ENCODE measurements at regions not wholly inside any gene's neighbourhood (a gene's known extent, or its start where the extent isn't known, plus 50 kb on each side); places are given as distances from the start of the nearest gene placed in this dataset.

- Histone ChIP-seq H3K27ac (ENCODE audit: low read length) (no peak overlapping the region), H3K4me3 (ENCODE audit: low read length) (no peak overlapping the region), H3K79me2 (ENCODE audit: low read length) (no peaks in the 10 kb centered on the region), H4K20me1 (ENCODE audit: insufficient read depth, low read length) (no peaks in the 10 kb centered on the region), H3K9me3 (replicated peaks; ENCODE audit: insufficient read depth, low read length) (no peaks in the 10 kb centered on the region), H3K9me2 (replicated peaks; ENCODE audit: insufficient read depth, low read length) (no peaks in the 10 kb centered on the region), H2AFZ (ENCODE audit: low read length) (no peak overlapping the region), H3K4me1 (ENCODE audit: low read length) (no peaks in the 10 kb centered on the region), H3K36me3 (replicated peaks; ENCODE audit: insufficient read depth, low read length) (no peaks in the 10 kb centered on the region), H3K9ac (ENCODE audit: low read length) (no peak overlapping the region), H3K4me2 (ENCODE audit: low read depth, low read length) (no peak overlapping the region), H3F3A (ENCODE audit: insufficient read depth, low read length) (no peaks in the 10 kb centered on the region), H3K27me3 (replicated peaks; ENCODE audit: insufficient read depth, low read length) (peaks cover 15% of the 10 kb centered on the region; the same call in 1 of the 2 replicates)
- no peak for DNase-seq
- TF ChIP-seq EZH2 (optimal IDR thresholded peaks at IDR 0.05; ENCODE audit: low read depth, low read length), result no peak
- no peak for TF ChIP-seq EZH2phosphoT487 (IDR thresholded peaks at IDR 0.05; ENCODE audit: low read length)
- no peak for TF ChIP-seq CTCF (IDR thresholded peaks at IDR 0.05; ENCODE audit: low read length)
Observed at GRCh38 chr14:100648474-100649172, 61.4 kb upstream of the BEGAIN start.

GRCh38 chr14:100649173-100649519, 61.9 kb upstream of the BEGAIN start:
- H4K20me1 ChIP-seq (ENCODE audit: insufficient read depth, low read length), result no peaks in the 10 kb centered on the region
- H3K9me2 ChIP-seq (replicated peaks; ENCODE audit: insufficient read depth, low read length), result no peaks in the 10 kb centered on the region
- no peak overlapping the region for H3K27ac ChIP-seq (ENCODE audit: low read length)
- H3K4me2 ChIP-seq (ENCODE audit: low read depth, low read length), result no peak overlapping the region
- H3K27me3 ChIP-seq (replicated peaks; ENCODE audit: insufficient read depth, low read length), result peaks cover 20% of the 10 kb centered on the region
- H3K9me3 ChIP-seq (replicated peaks; ENCODE audit: insufficient read depth, low read length), result no peaks in the 10 kb centered on the region
- no peak for TF ChIP-seq CTCF (IDR thresholded peaks at IDR 0.05; ENCODE audit: low read length)
- no peak for TF ChIP-seq EZH2phosphoT487 (IDR thresholded peaks at IDR 0.05; ENCODE audit: low read length)
- no peak for TF ChIP-seq EZH2 (optimal IDR thresholded peaks at IDR 0.05; ENCODE audit: low read depth, low read length)
- H3K79me2 ChIP-seq (ENCODE audit: low read length), result no peaks in the 10 kb centered on the region
- H3K36me3 ChIP-seq (replicated peaks; ENCODE audit: insufficient read depth, low read length), result no peaks in the 10 kb centered on the region
- no peak overlapping the region for H2AFZ ChIP-seq (ENCODE audit: low read length)
- H3K9ac ChIP-seq (ENCODE audit: low read length), result no peak overlapping the region
- DNase-seq, result no peak
- no peaks in the 10 kb centered on the region for H3F3A ChIP-seq (ENCODE audit: insufficient read depth, low read length)
- H3K4me3 ChIP-seq (ENCODE audit: low read length), result no peak overlapping the region
- H3K4me1 ChIP-seq (ENCODE audit: low read length), result no peaks in the 10 kb centered on the region

GRCh38 chr14:100651999-100652508, 64.8 kb upstream of the BEGAIN start:
- Histone ChIP-seq H2AFZ (ENCODE audit: low read length) (no peak overlapping the region), H3F3A (ENCODE audit: insufficient read depth, low read length) (no peaks in the 10 kb centered on the region), H3K4me1 (ENCODE audit: low read length) (no peaks in the 10 kb centered on the region), H3K36me3 (replicated peaks; ENCODE audit: insufficient read depth, low read length) (no peaks in the 10 kb centered on the region), H3K79me2 (ENCODE audit: low read length) (no peaks in the 10 kb centered on the region), H3K4me3 (ENCODE audit: low read length) (no peak overlapping the region), H3K27me3 (replicated peaks; ENCODE audit: insufficient read depth, low read length) (peaks cover 28% of the 10 kb centered on the region), H4K20me1 (ENCODE audit: insufficient read depth, low read length) (no peaks in the 10 kb centered on the region), H3K9me3 (replicated peaks; ENCODE audit: insufficient read depth, low read length) (no peaks in the 10 kb centered on the region), H3K9ac (ENCODE audit: low read length) (no peak overlapping the region), H3K4me2 (ENCODE audit: low read depth, low read length) (no peak overlapping the region), H3K9me2 (replicated peaks; ENCODE audit: insufficient read depth, low read length) (no peaks in the 10 kb centered on the region), H3K27ac (ENCODE audit: low read length) (no peak overlapping the region)
- no peak for DNase-seq
- TF ChIP-seq EZH2 (optimal IDR thresholded peaks at IDR 0.05; ENCODE audit: low read depth, low read length), result no peak
- TF ChIP-seq CTCF (IDR thresholded peaks at IDR 0.05; ENCODE audit: low read length), result no peak
- TF ChIP-seq EZH2phosphoT487 (IDR thresholded peaks at IDR 0.05; ENCODE audit: low read length), result no peak
